Colonic mucosa (tissue), 4 donors: ENCODE measurements at regions not wholly inside any gene's neighbourhood (a gene's known extent, or its start where the extent isn't known, plus 50 kb on each side); places are given as distances from the start of the nearest gene placed in this dataset.

ENCODE experiments used
- DNase-seq: peaks from one replicate; pipeline ENCODE4 v3.0.0-alpha.2; 2020
- H3K27ac ChIP-seq: fragments of 200-600 bp; one replicate; pipeline ENCODE4 v1.8.0; 2021
- H3K27me3 ChIP-seq: fragments of 200-600 bp; one replicate; pipeline ENCODE4 v1.8.0; 2021
- H3K36me3 ChIP-seq: fragments of 200-600 bp; one replicate; pipeline ENCODE4 v1.8.0; 2021
- H3K4me1 ChIP-seq: fragments of 200-600 bp; one replicate; pipeline ENCODE4 v1.8.0; 2021; ENCODE audit warnings: mild to moderate bottlenecking
- H3K4me3 ChIP-seq: fragments of 200-600 bp; one replicate; pipeline ENCODE4 v1.8.0; 2021
- H3K9ac ChIP-seq, 2 donors: one replicate each; pipeline ENCODE4 v1.7.0; 2013; ENCODE audit warnings: control low read depth in 2 of 2, low read depth in 2 of 2, low read length in 2 of 2
- H3K9me3 ChIP-seq: fragments of 200-600 bp; one replicate; pipeline ENCODE4 v1.8.0; 2021
- intact Hi-C: fragments of 100-400 bp; cut with DNase I; formaldehyde crosslinking; loops from one replicate; pipeline ENCODE4 v1.14.1; 2022
- TF ChIP-seq, protein P1 (sequence below): fragments of 200-600 bp; IDR thresholded peaks from one replicate; pipeline ENCODE4 v1.8.0; 2022; ENCODE audit warnings: antibody characterized with exemption, mild to moderate bottlenecking
- donor health status: healthy.
- donor health status: DM: no; HTN: no; CAD: no.
- donor health status: DM: no; HTN: no; CAD: no.

DNA sequence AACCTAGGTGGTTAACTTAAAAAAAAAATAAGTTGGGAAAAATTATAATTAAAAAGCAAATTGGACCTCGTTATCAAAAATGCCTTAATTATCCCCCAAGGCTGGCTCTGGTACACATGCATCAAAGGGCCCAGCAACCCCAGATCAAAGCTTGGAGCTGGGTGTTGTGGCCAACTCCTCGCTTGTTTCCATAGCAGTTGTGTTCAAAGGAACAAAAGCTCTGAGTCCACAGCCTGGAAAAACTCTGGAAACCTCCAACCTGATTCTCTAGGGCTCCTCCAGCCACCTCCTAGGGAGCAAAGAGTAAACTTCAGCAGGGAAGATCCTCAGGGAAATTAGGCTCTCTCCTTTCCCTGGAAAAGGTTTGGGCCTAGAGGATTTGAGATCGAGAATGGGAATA is 149.4 kb downstream of the NXPE2 start:
- intact Hi-C loops, result no loop called here
- H3K27ac ChIP-seq, result no peak overlapping the region
- DNase-seq, result no peak
- no peaks in the 10 kb centered on the region for H3K27me3 ChIP-seq
- no peaks in the 10 kb centered on the region for H3K9me3 ChIP-seq
- TF ChIP-seq, protein P1, sequence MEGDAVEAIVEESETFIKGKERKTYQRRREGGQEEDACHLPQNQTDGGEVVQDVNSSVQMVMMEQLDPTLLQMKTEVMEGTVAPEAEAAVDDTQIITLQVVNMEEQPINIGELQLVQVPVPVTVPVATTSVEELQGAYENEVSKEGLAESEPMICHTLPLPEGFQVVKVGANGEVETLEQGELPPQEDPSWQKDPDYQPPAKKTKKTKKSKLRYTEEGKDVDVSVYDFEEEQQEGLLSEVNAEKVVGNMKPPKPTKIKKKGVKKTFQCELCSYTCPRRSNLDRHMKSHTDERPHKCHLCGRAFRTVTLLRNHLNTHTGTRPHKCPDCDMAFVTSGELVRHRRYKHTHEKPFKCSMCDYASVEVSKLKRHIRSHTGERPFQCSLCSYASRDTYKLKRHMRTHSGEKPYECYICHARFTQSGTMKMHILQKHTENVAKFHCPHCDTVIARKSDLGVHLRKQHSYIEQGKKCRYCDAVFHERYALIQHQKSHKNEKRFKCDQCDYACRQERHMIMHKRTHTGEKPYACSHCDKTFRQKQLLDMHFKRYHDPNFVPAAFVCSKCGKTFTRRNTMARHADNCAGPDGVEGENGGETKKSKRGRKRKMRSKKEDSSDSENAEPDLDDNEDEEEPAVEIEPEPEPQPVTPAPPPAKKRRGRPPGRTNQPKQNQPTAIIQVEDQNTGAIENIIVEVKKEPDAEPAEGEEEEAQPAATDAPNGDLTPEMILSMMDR, result no peak
- no peaks in the 10 kb centered on the region for H3K4me1 ChIP-seq
- no peak overlapping the region for H3K9ac ChIP-seq
- no peaks in the 10 kb centered on the region for H3K36me3 ChIP-seq
- no peak overlapping the region for H3K4me3 ChIP-seq

DNA sequence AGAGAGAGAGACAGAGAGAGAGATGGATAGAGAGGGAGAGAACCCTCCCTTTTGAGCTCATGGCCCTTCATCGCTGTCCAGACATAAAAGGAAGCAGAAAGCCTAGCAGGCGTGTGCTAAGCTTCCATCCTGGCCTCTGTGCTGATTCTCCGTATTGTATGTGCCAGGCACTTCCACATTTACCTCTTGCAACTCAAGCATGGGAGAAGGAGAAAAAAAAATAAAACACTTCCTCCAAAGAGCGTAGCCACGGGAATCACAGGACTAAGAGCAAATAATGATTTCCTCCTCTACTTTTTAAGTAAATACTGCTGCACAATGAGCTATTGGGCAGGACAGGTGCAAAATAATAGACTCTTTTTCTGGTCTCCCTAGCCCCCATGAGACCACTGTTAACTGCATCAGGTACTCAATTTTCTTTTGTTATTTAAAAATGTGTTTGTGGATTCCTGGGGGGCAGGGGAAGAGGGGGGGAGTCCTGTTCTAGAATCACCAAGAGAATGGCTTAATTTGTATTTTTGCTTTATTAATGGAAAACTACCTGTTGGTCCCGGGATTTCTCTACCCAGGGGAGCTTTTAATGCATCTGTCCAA is 154.3 kb downstream of the NXPE2 start:
- no peak for DNase-seq
- TF ChIP-seq, protein P1, result no peak
- intact Hi-C loops, result no loop called here

DNA sequence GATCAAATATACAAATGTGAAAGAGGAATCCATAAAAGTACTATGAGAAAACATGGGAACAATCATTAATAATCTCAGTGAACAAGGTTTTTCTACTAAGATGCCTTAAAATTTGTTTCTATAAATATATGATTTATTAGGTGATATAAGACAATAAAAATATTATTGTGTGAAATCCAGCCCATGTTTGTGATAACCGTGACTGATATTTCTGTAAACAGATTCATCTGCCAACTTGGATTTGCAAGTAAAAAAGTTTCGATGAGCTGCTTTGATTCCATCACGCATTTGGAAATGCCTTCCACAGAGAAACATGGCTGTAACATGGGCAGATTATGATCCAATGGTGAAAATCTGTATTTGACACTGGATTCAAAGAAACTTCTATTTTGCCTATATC is 157.8 kb downstream of the NXPE2 start:
- H3K9ac ChIP-seq, result no peak overlapping the region
- intact Hi-C loops, result no loop called here
- no peak overlapping the region for H3K4me3 ChIP-seq
- no peak overlapping the region for H3K27ac ChIP-seq
- DNase-seq, result no peak
- H3K36me3 ChIP-seq, result no peaks in the 10 kb centered on the region
- no peaks in the 10 kb centered on the region for H3K4me1 ChIP-seq
- TF ChIP-seq, protein P1, result no peak
- H3K27me3 ChIP-seq, result no peaks in the 10 kb centered on the region
- H3K9me3 ChIP-seq, result no peaks in the 10 kb centered on the region

More for the DNA sequence above, 154.3 kb downstream of the NXPE2 start:
- H3K27me3 ChIP-seq, result no peaks in the 10 kb centered on the region
- no peak overlapping the region for H3K27ac ChIP-seq
- H3K9ac ChIP-seq, result no peak overlapping the region
- H3K9me3 ChIP-seq, result no peaks in the 10 kb centered on the region
- no peaks in the 10 kb centered on the region for H3K4me1 ChIP-seq
- H3K36me3 ChIP-seq, result no peaks in the 10 kb centered on the region
- no peak overlapping the region for H3K4me3 ChIP-seq

DNA sequence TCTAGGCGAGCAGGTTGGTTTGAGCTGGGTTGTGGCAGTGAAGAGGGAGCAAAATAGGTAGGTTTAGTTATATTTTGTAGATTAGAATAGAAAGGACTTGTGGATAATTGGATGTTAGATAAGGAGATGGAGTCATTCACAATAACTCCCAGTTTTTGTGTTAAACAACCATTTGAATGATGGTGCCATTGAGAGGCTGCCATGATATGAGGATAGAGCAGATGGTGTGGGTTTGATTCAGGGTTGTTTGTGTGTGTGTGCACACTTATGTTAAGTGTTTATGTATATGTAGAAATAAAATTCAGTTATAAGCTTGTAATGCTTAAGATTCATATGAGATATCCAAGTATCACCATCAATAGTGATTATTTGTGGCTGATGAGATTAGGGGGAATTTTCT is 166.6 kb downstream of the NXPE2 start:
- Histone ChIP-seq H3K36me3 (no peaks in the 10 kb centered on the region), H3K9ac (no peak overlapping the region), H3K27me3 (no peaks in the 10 kb centered on the region), H3K9me3 (no peaks in the 10 kb centered on the region), H3K27ac (no peak overlapping the region), H3K4me3 (no peak overlapping the region), H3K4me1 (no peaks in the 10 kb centered on the region)
- intact Hi-C loops, result no loop called here
- DNase-seq, result no peak
- TF ChIP-seq, protein P1, result no peak

DNA sequence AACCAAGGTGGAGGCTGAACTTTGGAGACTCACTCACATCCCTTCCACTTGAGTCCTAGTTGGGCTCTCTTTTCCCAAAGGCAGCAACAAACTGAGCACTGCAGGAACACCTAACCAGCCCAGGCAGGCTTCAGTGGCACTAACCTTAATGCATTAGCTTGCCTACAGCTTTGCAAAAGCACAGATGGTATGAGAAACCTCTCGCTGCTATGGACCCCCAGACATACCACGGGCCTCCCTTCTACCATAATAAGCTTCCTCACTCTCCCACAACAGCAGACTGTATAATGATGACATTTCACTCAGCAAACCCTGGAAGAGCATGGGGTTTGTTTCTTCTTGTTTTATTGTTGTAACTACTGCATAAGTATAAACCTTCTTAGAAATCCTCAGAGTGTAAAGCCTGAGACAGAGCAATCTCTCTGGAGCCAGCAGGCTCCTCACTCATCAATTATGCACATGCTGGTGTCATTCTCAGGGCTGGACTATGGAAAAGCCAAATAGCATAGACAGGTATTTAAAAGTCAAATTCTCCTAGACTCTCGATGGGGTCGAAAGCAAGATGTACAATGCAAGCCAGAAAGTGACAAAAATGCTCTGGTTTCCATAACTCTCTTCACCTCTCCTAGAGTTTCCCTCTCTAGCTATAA is 167.6 kb downstream of the NXPE2 start:
- intact Hi-C loops, result no loop called here
- no peaks in the 10 kb centered on the region for H3K4me1 ChIP-seq
- no peaks in the 10 kb centered on the region for H3K36me3 ChIP-seq
- no peak overlapping the region for H3K27ac ChIP-seq
- no peaks in the 10 kb centered on the region for H3K9me3 ChIP-seq
- H3K27me3 ChIP-seq, result no peaks in the 10 kb centered on the region
- H3K4me3 ChIP-seq, result no peak overlapping the region
- TF ChIP-seq, protein P1, result no peak
- no peak for DNase-seq
- H3K9ac ChIP-seq, result no peak overlapping the region
